ENCODE measurements at regions not wholly inside any gene's neighbourhood (a gene's known extent, or its start where the extent isn't known, plus 50 kb on each side); places are given as distances from the start of the nearest gene placed in this dataset.

DNA sequence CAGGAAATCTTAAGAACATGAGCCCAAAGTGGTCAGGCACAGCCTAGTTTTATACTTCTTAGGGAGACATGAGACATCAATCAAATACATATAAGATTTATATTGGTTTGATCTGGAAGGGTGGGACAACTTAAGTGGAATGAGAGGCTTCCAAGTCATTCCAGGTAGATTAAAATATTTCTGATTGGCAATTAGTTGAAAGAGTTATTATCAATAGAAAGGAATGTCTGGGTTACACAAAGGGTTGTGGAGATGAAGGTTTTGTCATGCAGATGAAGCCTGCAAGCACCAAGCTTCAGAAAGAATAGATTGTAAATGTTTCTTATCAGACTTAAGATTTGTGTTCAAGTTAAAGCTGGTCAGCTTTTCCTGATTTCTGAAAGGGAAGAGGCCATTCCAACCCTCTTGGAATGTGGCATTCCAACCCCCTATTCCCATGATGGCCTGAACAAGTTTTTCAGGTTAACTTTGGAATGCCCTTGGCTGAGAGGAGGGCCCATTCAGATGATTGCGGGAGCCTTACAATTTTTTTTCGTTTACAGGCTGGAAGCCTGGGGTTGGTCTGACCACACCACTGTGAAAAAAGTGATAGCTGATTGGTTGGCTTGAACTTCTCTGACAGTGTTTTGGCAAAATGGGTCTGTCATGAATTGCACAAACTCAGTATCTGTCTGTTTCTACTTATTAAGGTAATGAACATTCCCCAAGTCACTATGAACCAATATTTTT is 245.6 kb upstream of the RAI14 start:
- Histone ChIP-seq H3K79me2 (replicated peaks; ENCODE audit: insufficient read depth, low read length) (no peaks in the 10 kb centered on the region), H4K20me1 (ENCODE audit: insufficient read depth) (no peaks in the 10 kb centered on the region), H3K9me3 (ENCODE audit: low read length) (no peaks in the 10 kb centered on the region), H3K36me3 (ENCODE audit: insufficient read depth, low read length) (no peaks in the 10 kb centered on the region), H3K27me3 (ENCODE audit: insufficient read depth, low read depth, low read length) (no peaks in the 10 kb centered on the region), H3K27ac (ENCODE audit: low read length) (no peak overlapping the region), H3F3A (ENCODE audit: insufficient read depth, low read length, poor library complexity, severe bottlenecking) (no peaks in the 10 kb centered on the region), H2AFZ (ENCODE audit: low read depth, low read length) (no peak overlapping the region), H3K4me3 (ENCODE audit: low read length) (no peak overlapping the region), H3K4me2 (ENCODE audit: low read length) (no peak overlapping the region), H3K9me2 (ENCODE audit: insufficient read depth, low read length) (no peaks in the 10 kb centered on the region), H3K9ac (ENCODE audit: low read length) (no peak overlapping the region)
- TF ChIP-seq TAF1 (IDR thresholded peaks at IDR 0.05; ENCODE audit: low read depth) (no peak), SMC3 (conservative IDR thresholded peaks at IDR 0.05; ENCODE audit: poor library complexity) (no peak), EP300 (conservative IDR thresholded peaks at IDR 0.05; ENCODE audit: poor library complexity, severe bottlenecking) (no peak), RAD21 (conservative IDR thresholded peaks at IDR 0.05) (no peak), POLR2AphosphoS5 (IDR thresholded peaks at IDR 0.05) (no peak), MXI1 (conservative IDR thresholded peaks at IDR 0.05; ENCODE audit: poor library complexity, severe bottlenecking) (no peak), EZH2 (IDR thresholded peaks at IDR 0.05; ENCODE audit: borderline replicate concordance, insufficient read depth, low read length, poor library complexity, severe bottlenecking) (no peak)
- TF ChIP-seq, protein P1, sequence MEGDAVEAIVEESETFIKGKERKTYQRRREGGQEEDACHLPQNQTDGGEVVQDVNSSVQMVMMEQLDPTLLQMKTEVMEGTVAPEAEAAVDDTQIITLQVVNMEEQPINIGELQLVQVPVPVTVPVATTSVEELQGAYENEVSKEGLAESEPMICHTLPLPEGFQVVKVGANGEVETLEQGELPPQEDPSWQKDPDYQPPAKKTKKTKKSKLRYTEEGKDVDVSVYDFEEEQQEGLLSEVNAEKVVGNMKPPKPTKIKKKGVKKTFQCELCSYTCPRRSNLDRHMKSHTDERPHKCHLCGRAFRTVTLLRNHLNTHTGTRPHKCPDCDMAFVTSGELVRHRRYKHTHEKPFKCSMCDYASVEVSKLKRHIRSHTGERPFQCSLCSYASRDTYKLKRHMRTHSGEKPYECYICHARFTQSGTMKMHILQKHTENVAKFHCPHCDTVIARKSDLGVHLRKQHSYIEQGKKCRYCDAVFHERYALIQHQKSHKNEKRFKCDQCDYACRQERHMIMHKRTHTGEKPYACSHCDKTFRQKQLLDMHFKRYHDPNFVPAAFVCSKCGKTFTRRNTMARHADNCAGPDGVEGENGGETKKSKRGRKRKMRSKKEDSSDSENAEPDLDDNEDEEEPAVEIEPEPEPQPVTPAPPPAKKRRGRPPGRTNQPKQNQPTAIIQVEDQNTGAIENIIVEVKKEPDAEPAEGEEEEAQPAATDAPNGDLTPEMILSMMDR (IDR thresholded peaks at IDR 0.05; ENCODE audit: poor library complexity, severe bottlenecking) = no peak
- TF ChIP-seq, protein P2, sequence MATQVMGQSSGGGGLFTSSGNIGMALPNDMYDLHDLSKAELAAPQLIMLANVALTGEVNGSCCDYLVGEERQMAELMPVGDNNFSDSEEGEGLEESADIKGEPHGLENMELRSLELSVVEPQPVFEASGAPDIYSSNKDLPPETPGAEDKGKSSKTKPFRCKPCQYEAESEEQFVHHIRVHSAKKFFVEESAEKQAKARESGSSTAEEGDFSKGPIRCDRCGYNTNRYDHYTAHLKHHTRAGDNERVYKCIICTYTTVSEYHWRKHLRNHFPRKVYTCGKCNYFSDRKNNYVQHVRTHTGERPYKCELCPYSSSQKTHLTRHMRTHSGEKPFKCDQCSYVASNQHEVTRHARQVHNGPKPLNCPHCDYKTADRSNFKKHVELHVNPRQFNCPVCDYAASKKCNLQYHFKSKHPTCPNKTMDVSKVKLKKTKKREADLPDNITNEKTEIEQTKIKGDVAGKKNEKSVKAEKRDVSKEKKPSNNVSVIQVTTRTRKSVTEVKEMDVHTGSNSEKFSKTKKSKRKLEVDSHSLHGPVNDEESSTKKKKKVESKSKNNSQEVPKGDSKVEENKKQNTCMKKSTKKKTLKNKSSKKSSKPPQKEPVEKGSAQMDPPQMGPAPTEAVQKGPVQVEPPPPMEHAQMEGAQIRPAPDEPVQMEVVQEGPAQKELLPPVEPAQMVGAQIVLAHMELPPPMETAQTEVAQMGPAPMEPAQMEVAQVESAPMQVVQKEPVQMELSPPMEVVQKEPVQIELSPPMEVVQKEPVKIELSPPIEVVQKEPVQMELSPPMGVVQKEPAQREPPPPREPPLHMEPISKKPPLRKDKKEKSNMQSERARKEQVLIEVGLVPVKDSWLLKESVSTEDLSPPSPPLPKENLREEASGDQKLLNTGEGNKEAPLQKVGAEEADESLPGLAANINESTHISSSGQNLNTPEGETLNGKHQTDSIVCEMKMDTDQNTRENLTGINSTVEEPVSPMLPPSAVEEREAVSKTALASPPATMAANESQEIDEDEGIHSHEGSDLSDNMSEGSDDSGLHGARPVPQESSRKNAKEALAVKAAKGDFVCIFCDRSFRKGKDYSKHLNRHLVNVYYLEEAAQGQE (IDR thresholded peaks at IDR 0.05; ENCODE audit: borderline replicate concordance) = no peak

- H3K4me3 ChIP-seq (ENCODE audit: low read length) = no peak overlapping the region
Measured at GRCh38 chr5:34411470-34412346, 244.4 kb upstream of the RAI14 start.

More at GRCh38 chr5:34411470-34412346, 244.4 kb upstream of the RAI14 start:
- no peaks in the 10 kb centered on the region for H3K79me2 ChIP-seq (replicated peaks; ENCODE audit: insufficient read depth, low read length)
- H3K9me3 ChIP-seq (ENCODE audit: low read length) = no peaks in the 10 kb centered on the region
- no peaks in the 10 kb centered on the region for H3K27me3 ChIP-seq (ENCODE audit: insufficient read depth, low read depth, low read length)
- H3K36me3 ChIP-seq (ENCODE audit: insufficient read depth, low read length) = no peaks in the 10 kb centered on the region
- no peaks in the 10 kb centered on the region for H3K9me2 ChIP-seq (ENCODE audit: insufficient read depth, low read length)
- H4K20me1 ChIP-seq (ENCODE audit: insufficient read depth) = no peaks in the 10 kb centered on the region
- no peak overlapping the region for H3K9ac ChIP-seq (ENCODE audit: low read length)
- no peak overlapping the region for H3K4me2 ChIP-seq (ENCODE audit: low read length)
- H3K27ac ChIP-seq (ENCODE audit: low read length) = no peak overlapping the region
- H2AFZ ChIP-seq (ENCODE audit: low read depth, low read length) = no peak overlapping the region
- H3F3A ChIP-seq (ENCODE audit: insufficient read depth, low read length, poor library complexity, severe bottlenecking) = no peaks in the 10 kb centered on the region
- no peak for TF ChIP-seq POLR2AphosphoS5 (IDR thresholded peaks at IDR 0.05)
- no peak for TF ChIP-seq EP300 (conservative IDR thresholded peaks at IDR 0.05; ENCODE audit: poor library complexity, severe bottlenecking)
- TF ChIP-seq, protein P1 (IDR thresholded peaks at IDR 0.05; ENCODE audit: poor library complexity, severe bottlenecking) = no peak
- TF ChIP-seq TAF1 (IDR thresholded peaks at IDR 0.05; ENCODE audit: low read depth) = no peak
- no peak for TF ChIP-seq RAD21 (conservative IDR thresholded peaks at IDR 0.05)
- TF ChIP-seq, protein P2 (IDR thresholded peaks at IDR 0.05; ENCODE audit: borderline replicate concordance) = no peak
- no peak for TF ChIP-seq MXI1 (conservative IDR thresholded peaks at IDR 0.05; ENCODE audit: poor library complexity, severe bottlenecking)
- no peak for TF ChIP-seq SMC3 (conservative IDR thresholded peaks at IDR 0.05; ENCODE audit: poor library complexity)
- no peak for TF ChIP-seq EZH2 (IDR thresholded peaks at IDR 0.05; ENCODE audit: borderline replicate concordance, insufficient read depth, low read length, poor library complexity, severe bottlenecking)

All from neural cell (in vitro differentiated cells).